ENCODE measurements at regions not wholly inside any gene's neighbourhood (a gene's known extent, or its start where the extent isn't known, plus 50 kb on each side); places are given as distances from the start of the nearest gene placed in this dataset.
"Not testable (repeated sequence)": the region's sequence is repeated elsewhere in the genome, so short reads cannot be mapped to it uniquely, and the experiment has no call there.

GRCh38 chr21:10460957-10461356, 60.4 kb upstream of the TPTE start:
- not testable (repeated sequence) for TF ChIP-seq SNAI2 (CRISPR knock-in tag; IDR thresholded peaks at IDR 0.05); TOX (CRISPR knock-in tag; IDR thresholded peaks at IDR 0.05; ENCODE audit: borderline replicate concordance); PPARA (CRISPR knock-in tag; IDR thresholded peaks at IDR 0.05; ENCODE audit: borderline replicate concordance); ZFP30 (CRISPR knock-in tag; IDR thresholded peaks at IDR 0.05); BACH2 (CRISPR knock-in tag; IDR thresholded peaks at IDR 0.05; ENCODE audit: borderline replicate concordance); CREB5 (CRISPR knock-in tag; IDR thresholded peaks at IDR 0.05; ENCODE audit: low read depth); RARB (CRISPR knock-in tag; IDR thresholded peaks at IDR 0.05)
